ENCODE measurements at regions not wholly inside any gene's neighbourhood (a gene's known extent, or its start where the extent isn't known, plus 50 kb on each side); places are given as distances from the start of the nearest gene placed in this dataset.
A peak's percentile ranks its signal among the peaks of the same experiment; 100 is the strongest.

DNA sequence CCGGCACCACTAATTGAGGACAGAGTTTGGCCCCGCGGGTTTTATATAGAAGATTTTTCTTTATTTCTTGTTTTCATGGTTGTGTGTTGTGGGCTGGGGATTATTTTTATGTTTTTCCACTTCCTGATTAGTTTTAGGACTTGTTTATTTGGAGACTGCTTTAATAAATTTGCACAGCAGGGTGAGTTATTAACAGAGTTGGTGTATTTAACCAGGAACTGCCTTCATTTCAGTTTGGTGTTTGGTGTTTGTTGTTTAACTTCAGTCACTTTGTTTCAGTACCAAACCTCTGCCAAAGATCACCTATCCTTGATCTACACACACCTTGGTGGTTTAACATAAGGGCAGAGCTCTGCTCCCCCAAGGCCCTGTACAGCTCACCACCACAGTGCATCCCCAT, 103.5 kb upstream of the LMO4 start:
- Histone ChIP-seq H3K27me3 (ENCODE audit: insufficient read depth) (no peaks in the 10 kb centered on the region), H3K4me1 (ENCODE audit: control insufficient read depth in 1 of 2, insufficient read depth in 2 of 2, low read depth in 1 of 2, low read length in 1 of 2) (peaks cover 0 to 17% of the 10 kb centered on the region in 2 experiments; a peak in 3 of 4 replicates), H3K4me2 (no peak overlapping the region), H3K9ac (no peak overlapping the region), H3K79me2 (ENCODE audit: insufficient read depth) (no peaks in the 10 kb centered on the region), H3K36me3 (replicated peaks in 1 of 2; ENCODE audit: control insufficient read depth in 1 of 2, insufficient read depth in 2 of 2, low read length in 1 of 2) (no peaks in the 10 kb centered on the region), H4K20me1 (ENCODE audit: insufficient read depth) (no peaks in the 10 kb centered on the region), H3K4me3 (ENCODE audit: low read depth in 2 of 2, low read length in 1 of 2) (no peak overlapping the region), H2AFZ (ENCODE audit: low read depth) (no peak overlapping the region), H3K9me2 (no peaks in the 10 kb centered on the region), H3K27ac (ENCODE audit: low read depth in 2 of 2, low read length in 1 of 2) (peak overlapping the region in 1 of 2 experiments; percentile 84; a peak in 2 of 4 replicates), H3K9me3 (no peaks in the 10 kb centered on the region), H3F3A (replicated peaks; ENCODE audit: insufficient read depth) (peaks cover 23% of the 10 kb centered on the region)
- TF ChIP-seq NRF1 (IDR thresholded peaks at IDR 0.05; ENCODE audit: low read depth, low read length) (no peak), RCOR1 (IDR thresholded peaks at IDR 0.05; ENCODE audit: low read length) (no peak), GABPA (IDR thresholded peaks at IDR 0.05; ENCODE audit: low read depth) (no peak), JUND (IDR thresholded peaks at IDR 0.05) (no peak), PBX3 (IDR thresholded peaks at IDR 0.05) (no peak), NFIC (IDR thresholded peaks at IDR 0.05; ENCODE audit: borderline replicate concordance) (no peak), RAD21 (IDR thresholded peaks at IDR 0.05; ENCODE audit: low read length) (no peak), ELF1 (IDR thresholded peaks at IDR 0.05) (no peak)
- 100% methylated on average over 3 of the region's 3 CpGs for WGBS (ENCODE audit: low lambda C conversion rate)
- ChIA-PET POLR2A (no interaction called here), CTCF (no interaction called here)
- no peak for DNase-seq

DNA sequence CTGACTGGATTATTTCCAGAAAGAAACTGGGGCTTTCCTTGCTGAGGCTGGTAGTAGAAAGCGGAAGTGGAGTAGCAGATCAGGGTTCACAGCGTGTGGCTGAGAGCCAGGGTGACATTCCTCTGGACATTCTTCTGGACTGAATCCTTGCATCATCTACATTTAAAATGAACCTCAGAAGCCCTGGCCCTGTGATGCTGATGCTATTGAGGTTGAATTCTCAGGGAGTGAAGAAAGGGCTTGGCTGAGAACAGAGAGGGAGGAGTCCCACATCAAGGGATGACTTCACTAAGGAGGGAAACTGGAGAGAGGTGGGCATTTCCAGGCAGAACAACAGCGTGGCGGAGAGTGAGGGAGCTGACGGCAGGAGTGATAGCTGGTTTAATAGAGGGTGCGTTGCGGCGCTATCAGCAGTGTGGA, 102.3 kb upstream of the LMO4 start:
- DNase-seq = no peak
- Histone ChIP-seq H3K4me2 (peak overlapping the region; percentile 62), H4K20me1 (ENCODE audit: insufficient read depth) (no peaks in the 10 kb centered on the region), H3K9me2 (no peaks in the 10 kb centered on the region), H2AFZ (ENCODE audit: low read depth) (peak overlapping the region; percentile 75), H3K27me3 (ENCODE audit: insufficient read depth) (no peaks in the 10 kb centered on the region), H3K4me1 (ENCODE audit: control insufficient read depth in 1 of 2, insufficient read depth in 2 of 2, low read depth in 1 of 2, low read length in 1 of 2) (peaks cover 0 to 17% of the 10 kb centered on the region in 2 experiments; a peak in 3 of 4 replicates), H3F3A (replicated peaks; ENCODE audit: insufficient read depth) (peaks cover 23% of the 10 kb centered on the region), H3K4me3 (ENCODE audit: low read depth in 2 of 2, low read length in 1 of 2) (no peak overlapping the region), H3K79me2 (ENCODE audit: insufficient read depth) (no peaks in the 10 kb centered on the region), H3K27ac (ENCODE audit: low read depth in 2 of 2, low read length in 1 of 2) (peak overlapping the region; percentile 43 to 84; a peak in 3 of 4 replicates), H3K9ac (peak overlapping the region; percentile 61; the same call in 1 of the 2 replicates), H3K9me3 (no peaks in the 10 kb centered on the region), H3K36me3 (replicated peaks in 1 of 2; ENCODE audit: control insufficient read depth in 1 of 2, insufficient read depth in 2 of 2, low read length in 1 of 2) (no peaks in the 10 kb centered on the region)
- CTCF ChIA-PET = no interaction called here
- POLR2A ChIA-PET = no interaction called here
- 40% methylated on average over 8 of the region's 8 CpGs for WGBS (ENCODE audit: low lambda C conversion rate)
- peak; percentile 94 for TF ChIP-seq TEAD4 (IDR thresholded peaks at IDR 0.05; ENCODE audit: borderline replicate concordance, insufficient read depth)
- peak; percentile 96 for TF ChIP-seq NFIC (IDR thresholded peaks at IDR 0.05; ENCODE audit: borderline replicate concordance)
- no peak for TF ChIP-seq SMC3 (IDR thresholded peaks at IDR 0.05; ENCODE audit: low read depth, low read length)
- peak; percentile 53 for TF ChIP-seq MAX (IDR thresholded peaks at IDR 0.05; ENCODE audit: low read depth)
- TF ChIP-seq, protein P1, sequence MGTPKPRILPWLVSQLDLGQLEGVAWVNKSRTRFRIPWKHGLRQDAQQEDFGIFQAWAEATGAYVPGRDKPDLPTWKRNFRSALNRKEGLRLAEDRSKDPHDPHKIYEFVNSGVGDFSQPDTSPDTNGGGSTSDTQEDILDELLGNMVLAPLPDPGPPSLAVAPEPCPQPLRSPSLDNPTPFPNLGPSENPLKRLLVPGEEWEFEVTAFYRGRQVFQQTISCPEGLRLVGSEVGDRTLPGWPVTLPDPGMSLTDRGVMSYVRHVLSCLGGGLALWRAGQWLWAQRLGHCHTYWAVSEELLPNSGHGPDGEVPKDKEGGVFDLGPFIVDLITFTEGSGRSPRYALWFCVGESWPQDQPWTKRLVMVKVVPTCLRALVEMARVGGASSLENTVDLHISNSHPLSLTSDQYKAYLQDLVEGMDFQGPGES (IDR thresholded peaks at IDR 0.05; ENCODE audit: low read depth, low read length) = no peak
- TF ChIP-seq MEF2A (IDR thresholded peaks at IDR 0.05; ENCODE audit: borderline replicate concordance, low read depth) = no peak
- no peak for TF ChIP-seq EZH2phosphoT487 (IDR thresholded peaks at IDR 0.05; ENCODE audit: borderline replicate concordance, low read depth)
- peak; percentile 79; the same call in 1 of the 2 replicates for TF ChIP-seq FOSL2 (IDR thresholded peaks at IDR 0.05; ENCODE audit: borderline replicate concordance, low read depth)
- TF ChIP-seq TAF1 (IDR thresholded peaks at IDR 0.05; ENCODE audit: borderline replicate concordance, low read depth, low read length) = peak; percentile 31; the same call in 1 of the 2 replicates
- TF ChIP-seq JUND (IDR thresholded peaks at IDR 0.05) = peak; percentile 64
- peak; percentile 61; the same call in 1 of the 2 replicates for TF ChIP-seq RXRA (IDR thresholded peaks at IDR 0.05; ENCODE audit: borderline replicate concordance, low read depth)
- TF ChIP-seq ELF1 (IDR thresholded peaks at IDR 0.05) = peak; percentile 78
- 0 out of 2 replicates have a peak, but pooled peaks have one; percentile 48 for TF ChIP-seq POLR2AphosphoS5 (IDR thresholded peaks at IDR 0.05; ENCODE audit: low read depth, low read length)
- no peak for TF ChIP-seq YY1 (IDR thresholded peaks at IDR 0.05; ENCODE audit: low read depth)
- TF ChIP-seq PBX3 (IDR thresholded peaks at IDR 0.05) = peak; percentile 52
- peak; percentile 72 for TF ChIP-seq TCF12 (IDR thresholded peaks at IDR 0.05)
- peak in 1 of 2 experiments; percentile 72; a peak in 1 of 4 replicates for TF ChIP-seq EP300 (IDR thresholded peaks at IDR 0.05; ENCODE audit: borderline replicate concordance in 1 of 2, low read depth in 1 of 2, low read length in 1 of 2)

Data from SK-N-SH (cell line).